ENCODE measurements at regions not wholly inside any gene's neighbourhood (a gene's known extent, or its start where the extent isn't known, plus 50 kb on each side); places are given as distances from the start of the nearest gene placed in this dataset.
A peak's percentile ranks its signal among the peaks of the same experiment; 100 is the strongest.

- Histone ChIP-seq H3K4me1 (no peaks in the 10 kb centered on the region), H3K27ac (no peak overlapping the region), H3K36me3 (no peaks in the 10 kb centered on the region), H3K27me3 (no peaks in the 10 kb centered on the region), H3K9me3 (peaks cover 0 to 4% (median 2%) of the 10 kb centered on the region in 4 donors), H3K4me3 (no peak overlapping the region)
- ATAC-seq (ENCODE audit: low FRiP score in 2 of 2) (peak in 1 of 2 donors; percentile 76), DNase-seq (no peak)
- WGBS, 2 donors: 45 to 56% methylated on average over 1 of the region's 1 CpG
- no peak for TF ChIP-seq EP300 (IDR thresholded peaks at IDR 0.05)
- TF ChIP-seq, protein P1, sequence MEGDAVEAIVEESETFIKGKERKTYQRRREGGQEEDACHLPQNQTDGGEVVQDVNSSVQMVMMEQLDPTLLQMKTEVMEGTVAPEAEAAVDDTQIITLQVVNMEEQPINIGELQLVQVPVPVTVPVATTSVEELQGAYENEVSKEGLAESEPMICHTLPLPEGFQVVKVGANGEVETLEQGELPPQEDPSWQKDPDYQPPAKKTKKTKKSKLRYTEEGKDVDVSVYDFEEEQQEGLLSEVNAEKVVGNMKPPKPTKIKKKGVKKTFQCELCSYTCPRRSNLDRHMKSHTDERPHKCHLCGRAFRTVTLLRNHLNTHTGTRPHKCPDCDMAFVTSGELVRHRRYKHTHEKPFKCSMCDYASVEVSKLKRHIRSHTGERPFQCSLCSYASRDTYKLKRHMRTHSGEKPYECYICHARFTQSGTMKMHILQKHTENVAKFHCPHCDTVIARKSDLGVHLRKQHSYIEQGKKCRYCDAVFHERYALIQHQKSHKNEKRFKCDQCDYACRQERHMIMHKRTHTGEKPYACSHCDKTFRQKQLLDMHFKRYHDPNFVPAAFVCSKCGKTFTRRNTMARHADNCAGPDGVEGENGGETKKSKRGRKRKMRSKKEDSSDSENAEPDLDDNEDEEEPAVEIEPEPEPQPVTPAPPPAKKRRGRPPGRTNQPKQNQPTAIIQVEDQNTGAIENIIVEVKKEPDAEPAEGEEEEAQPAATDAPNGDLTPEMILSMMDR (IDR thresholded peaks at IDR 0.05): no peak
- TF ChIP-seq POLR2AphosphoS5 (IDR thresholded peaks at IDR 0.05): no peak
- TF ChIP-seq POLR2A (IDR thresholded peaks at IDR 0.05): no peak
Observed at GRCh38 chr2:575727-576236, 101.4 kb downstream of the TMEM18 start.

- Histone ChIP-seq H3K27me3 (no peaks in the 10 kb centered on the region), H3K4me3 (no peak overlapping the region), H3K9me3 (peaks cover 0 to 4% (median 2%) of the 10 kb centered on the region in 4 donors), H3K4me1 (no peaks in the 10 kb centered on the region), H3K27ac (no peak overlapping the region), H3K36me3 (no peaks in the 10 kb centered on the region)
- ATAC-seq (ENCODE audit: low FRiP score in 2 of 2) (peak; percentile 36 to 43), DNase-seq (no peak)
- TF ChIP-seq POLR2A (IDR thresholded peaks at IDR 0.05): no peak
- TF ChIP-seq EP300 (IDR thresholded peaks at IDR 0.05): no peak
- TF ChIP-seq, protein P1 (IDR thresholded peaks at IDR 0.05): no peak
- TF ChIP-seq POLR2AphosphoS5 (IDR thresholded peaks at IDR 0.05): no peak
- WGBS, 2 donors: 85 to 88% methylated on average over 14 of the region's 14 CpGs
Observed at GRCh38 chr2:575030-575726, 102.0 kb downstream of the TMEM18 start.

- 60 to 67% methylated on average over 6 of the region's 6 CpGs for WGBS, 2 donors
- H3K36me3 ChIP-seq: no peaks in the 10 kb centered on the region
- H3K27me3 ChIP-seq: no peaks in the 10 kb centered on the region
- no peak for DNase-seq
- no peak overlapping the region for H3K27ac ChIP-seq
- no peak for TF ChIP-seq POLR2A (IDR thresholded peaks at IDR 0.05)
- TF ChIP-seq, protein P1 (IDR thresholded peaks at IDR 0.05): no peak
- TF ChIP-seq POLR2AphosphoS5 (IDR thresholded peaks at IDR 0.05): no peak
- no peak for TF ChIP-seq EP300 (IDR thresholded peaks at IDR 0.05)
- peaks cover 0 to 4% (median 2%) of the 10 kb centered on the region in 4 donors for H3K9me3 ChIP-seq
- ATAC-seq (ENCODE audit: low FRiP score in 2 of 2): no peak
- H3K4me1 ChIP-seq: no peaks in the 10 kb centered on the region
- H3K4me3 ChIP-seq: no peak overlapping the region
Observed at GRCh38 chr2:573805-574392, 103.3 kb downstream of the TMEM18 start.

DNA sequence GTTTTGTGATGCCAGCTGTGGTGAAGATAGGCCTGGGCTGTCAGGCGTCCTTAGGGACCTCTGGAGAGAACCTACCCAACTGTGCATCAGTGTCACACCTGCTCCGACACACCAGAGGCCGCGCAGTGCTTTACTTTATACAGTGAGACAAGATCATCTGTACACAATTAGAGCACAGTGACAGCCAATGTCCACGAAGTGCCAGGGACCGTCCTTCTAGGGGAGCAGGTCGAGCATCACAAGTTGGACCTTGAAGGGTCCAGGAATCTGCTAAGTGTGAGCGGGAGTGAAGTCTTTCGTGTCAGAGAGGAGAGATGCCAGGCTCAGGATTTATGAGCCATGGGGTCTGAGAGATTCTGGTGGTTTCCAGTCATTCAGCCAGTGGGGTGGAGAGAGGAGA lies 104.2 kb downstream of the TMEM18 start:
- Histone ChIP-seq H3K27ac (no peak overlapping the region), H3K4me1 (no peaks in the 10 kb centered on the region), H3K9me3 (peaks cover 0 to 4% (median 2%) of the 10 kb centered on the region in 4 donors), H3K27me3 (no peaks in the 10 kb centered on the region), H3K36me3 (no peaks in the 10 kb centered on the region), H3K4me3 (no peak overlapping the region)
- TF ChIP-seq, protein P1 (IDR thresholded peaks at IDR 0.05): no peak
- no peak for TF ChIP-seq POLR2AphosphoS5 (IDR thresholded peaks at IDR 0.05)
- no peak for TF ChIP-seq POLR2A (IDR thresholded peaks at IDR 0.05)
- TF ChIP-seq EP300 (IDR thresholded peaks at IDR 0.05): no peak
- no peak for DNase-seq
- 81 to 89% methylated on average over 9 of the region's 9 CpGs for WGBS, 2 donors
- ATAC-seq (ENCODE audit: low FRiP score in 2 of 2): no peak

Measured in upper lobe of left lung (tissue), 6 donors.